ENCODE measurements at regions not wholly inside any gene's neighbourhood (a gene's known extent, or its start where the extent isn't known, plus 50 kb on each side); places are given as distances from the start of the nearest gene placed in this dataset.
"Not testable (repeated sequence)": the region's sequence is repeated elsewhere in the genome, so short reads cannot be mapped to it uniquely, and the experiment has no call there.

- no peak for DNase-seq
These were observed 1589.9 kb downstream of the SLITRK1 start for GRCh38 chr13:82292334-82292733.

GRCh38 chr13:82291852-82292251 lies 1590.4 kb downstream of the SLITRK1 start:
- DNase-seq, result no peak

DNA sequence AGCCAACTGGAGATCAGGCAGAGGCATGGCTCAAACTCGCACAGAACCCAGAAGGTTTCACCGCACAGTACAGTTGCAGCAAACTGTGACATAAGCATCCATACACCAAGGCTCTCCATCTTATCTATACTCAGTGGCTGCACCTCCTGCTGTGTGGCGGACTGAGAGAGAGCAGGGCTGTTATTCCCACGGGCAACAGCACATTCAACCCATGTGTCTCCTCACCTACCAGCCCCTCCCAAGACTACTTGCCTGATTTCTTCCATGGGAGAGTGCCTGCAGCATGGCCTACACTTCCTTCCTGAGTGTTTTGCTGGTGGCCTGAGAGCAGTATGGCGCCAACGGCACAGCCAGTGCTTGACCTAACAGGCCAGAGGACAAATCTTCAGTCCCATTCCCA lies 1606.6 kb downstream of the SLITRK1 start:
- no peak for DNase-seq

DNA sequence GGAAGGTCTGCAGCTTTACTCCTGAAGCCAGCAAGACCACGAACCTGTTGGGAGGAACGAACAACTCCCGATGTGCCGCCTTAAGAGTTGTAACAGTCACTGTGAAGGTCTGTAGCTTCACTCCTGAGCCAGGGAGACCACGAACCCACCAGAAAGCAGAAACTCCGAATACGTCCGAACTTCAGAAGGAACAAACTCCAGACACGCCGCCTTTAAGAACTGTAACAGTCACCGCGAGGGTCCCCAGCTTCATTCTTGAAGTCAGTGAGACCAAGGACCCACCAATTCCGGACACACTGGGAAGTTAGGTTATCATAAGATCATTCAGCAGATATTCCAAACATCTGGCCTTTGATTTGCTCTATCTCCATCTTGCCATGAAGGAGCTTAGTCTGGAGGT lies 1623.0 kb downstream of the SLITRK1 start:
- DNase-seq, result no peak

DNA sequence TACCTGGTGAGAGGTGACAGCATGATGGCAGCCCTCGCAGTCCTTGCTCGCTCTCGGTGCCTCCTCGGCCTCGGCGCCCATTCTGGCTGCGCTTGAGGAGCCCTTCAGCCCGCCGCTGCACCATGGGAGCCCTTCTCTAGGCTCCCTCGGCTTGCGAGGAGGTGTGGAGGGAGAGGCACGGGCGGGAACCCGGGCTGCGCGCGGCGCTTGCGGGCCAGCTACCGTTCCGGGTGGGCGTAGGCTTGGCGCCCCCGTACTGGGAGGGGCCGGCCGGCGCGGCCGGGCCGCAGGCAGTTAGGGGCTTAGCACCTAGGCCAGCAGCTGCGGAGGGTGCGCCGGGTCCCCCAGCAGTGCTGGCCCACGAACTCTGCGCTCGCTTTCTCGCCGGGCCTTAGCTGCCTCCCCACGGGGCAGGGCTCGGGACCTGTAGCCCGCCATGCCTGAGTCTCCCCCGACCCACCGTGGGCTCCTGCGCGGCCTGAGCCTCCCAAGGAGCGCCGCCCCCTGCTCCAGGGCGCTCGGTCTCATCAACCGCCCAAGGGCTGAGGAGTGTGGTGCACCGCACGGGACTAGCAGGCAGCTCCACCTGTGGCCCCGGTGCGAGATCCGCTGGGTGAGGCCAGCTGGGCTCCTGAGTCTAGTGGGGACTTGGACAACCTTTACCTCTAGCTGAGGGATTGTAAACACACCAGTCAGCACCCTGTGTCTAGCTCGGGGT lies 1624.3 kb downstream of the SLITRK1 start:
- DNase-seq, result no peak

DNA sequence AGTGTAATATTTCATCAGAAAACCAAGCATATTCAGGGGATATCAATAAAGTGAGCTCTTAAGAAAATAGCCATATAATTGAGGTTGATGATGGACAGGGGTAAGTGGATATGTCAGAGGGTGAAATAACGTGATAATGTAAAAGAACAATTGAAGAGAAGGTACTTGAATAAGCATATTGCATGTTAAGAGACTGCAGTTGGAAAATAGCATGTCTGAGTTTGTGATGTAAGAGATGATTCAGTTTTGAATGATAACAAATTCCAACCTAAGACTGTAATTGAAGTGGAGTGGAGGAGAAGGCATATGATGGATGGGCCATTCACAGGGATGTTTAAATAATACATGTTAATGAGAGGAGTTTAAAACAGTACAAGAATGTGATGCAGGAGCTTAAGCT lies 1633.5 kb downstream of the SLITRK1 start:
- DNase-seq, result no peak

DNA sequence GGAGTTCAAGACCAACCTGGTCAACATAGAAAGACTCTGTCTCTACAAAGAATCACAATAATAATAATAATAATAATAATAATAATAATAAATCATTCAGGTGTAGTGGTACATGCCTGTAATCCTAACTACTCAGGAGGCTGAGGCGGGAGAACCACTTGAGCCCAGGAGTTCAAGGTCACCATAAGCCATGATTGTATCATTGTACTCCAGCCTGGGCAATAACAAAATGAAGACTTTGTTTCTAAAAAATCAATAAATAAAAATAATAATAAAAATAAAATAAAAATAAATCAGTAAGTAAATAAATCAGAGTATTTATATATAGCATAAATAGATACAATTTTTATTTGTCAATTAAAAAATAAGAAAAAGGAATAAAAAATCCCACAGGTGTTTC lies 1636.4 kb downstream of the SLITRK1 start:
- no peak for DNase-seq

- DNase-seq, result no peak
These were observed 1657.5 kb downstream of the SLITRK1 start for GRCh38 chr13:82224806-82225205.

- no peak for DNase-seq
These were observed 1660.7 kb downstream of the SLITRK1 start for GRCh38 chr13:82221621-82222020.

DNA sequence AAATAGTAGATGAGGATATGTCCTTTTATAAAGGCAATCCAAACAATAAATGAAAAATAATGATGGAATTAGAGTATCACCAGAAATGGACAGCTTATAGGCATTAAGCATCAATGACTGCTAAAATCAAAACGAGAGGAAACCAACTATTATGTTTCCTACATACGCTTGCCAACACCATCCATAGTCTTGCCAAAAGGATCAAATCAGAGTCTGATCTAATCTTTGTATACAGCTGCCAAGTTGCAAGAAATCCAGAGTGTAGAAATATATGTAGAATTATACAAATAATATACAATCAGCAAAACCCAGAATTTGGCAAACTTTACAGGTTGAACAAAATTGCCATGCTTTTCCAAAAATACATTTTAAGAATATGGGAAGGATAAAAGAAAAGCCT lies 1661.6 kb downstream of the SLITRK1 start:
- no peak for DNase-seq

DNA sequence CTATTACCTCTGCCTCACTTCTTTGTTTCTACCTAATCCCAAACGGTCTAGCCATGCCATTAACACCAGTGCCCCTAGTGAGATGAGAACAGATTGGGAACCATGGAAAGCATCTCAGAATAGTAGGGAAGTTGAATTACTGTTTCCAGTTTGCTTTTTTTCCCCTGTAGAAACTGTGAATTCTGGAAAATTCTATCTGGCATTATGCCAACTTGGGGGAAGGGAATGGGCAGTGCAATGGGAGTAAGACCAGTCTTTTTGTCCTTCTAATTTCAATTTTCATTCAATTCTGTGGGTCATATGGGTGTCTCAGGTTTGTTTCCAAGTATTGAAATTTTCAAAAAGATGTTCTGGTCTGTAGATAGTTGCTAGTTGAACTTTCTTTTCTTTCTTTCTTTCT lies 1666.1 kb downstream of the SLITRK1 start:
- DNase-seq, result no peak

GRCh38 chr13:82214341-82214740 lies 1667.9 kb downstream of the SLITRK1 start:
- no peak for DNase-seq

- no peak for DNase-seq
These were observed 1676.0 kb downstream of the SLITRK1 start for GRCh38 chr13:82206241-82206640.

- DNase-seq, result no peak
These were observed 1679.9 kb downstream of the SLITRK1 start for GRCh38 chr13:82202398-82202797.

- no peak for DNase-seq
These were observed 1686.2 kb downstream of the SLITRK1 start for GRCh38 chr13:82196087-82196486.

- no peak for DNase-seq
These were observed 1695.0 kb downstream of the SLITRK1 start for GRCh38 chr13:82187227-82187626.

DNA sequence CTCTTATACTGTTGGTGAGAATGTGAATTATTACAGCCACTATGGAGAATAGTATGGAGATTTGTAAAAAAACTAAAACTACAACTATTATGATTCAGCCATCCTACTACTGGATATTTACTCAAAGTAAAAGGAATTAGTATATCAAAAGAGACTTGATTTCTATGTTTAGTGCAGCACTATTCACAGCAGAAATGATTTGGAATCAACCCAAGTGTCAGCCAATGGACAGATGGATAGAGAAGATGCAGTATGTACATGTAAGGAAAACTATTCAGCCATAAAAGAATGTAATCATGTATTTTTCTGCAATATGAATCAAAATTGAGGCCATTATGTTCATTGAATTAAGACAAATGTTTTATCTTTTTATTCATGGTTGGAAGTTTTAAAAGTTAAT lies 1705.5 kb downstream of the SLITRK1 start:
- DNase-seq, result no peak

DNA sequence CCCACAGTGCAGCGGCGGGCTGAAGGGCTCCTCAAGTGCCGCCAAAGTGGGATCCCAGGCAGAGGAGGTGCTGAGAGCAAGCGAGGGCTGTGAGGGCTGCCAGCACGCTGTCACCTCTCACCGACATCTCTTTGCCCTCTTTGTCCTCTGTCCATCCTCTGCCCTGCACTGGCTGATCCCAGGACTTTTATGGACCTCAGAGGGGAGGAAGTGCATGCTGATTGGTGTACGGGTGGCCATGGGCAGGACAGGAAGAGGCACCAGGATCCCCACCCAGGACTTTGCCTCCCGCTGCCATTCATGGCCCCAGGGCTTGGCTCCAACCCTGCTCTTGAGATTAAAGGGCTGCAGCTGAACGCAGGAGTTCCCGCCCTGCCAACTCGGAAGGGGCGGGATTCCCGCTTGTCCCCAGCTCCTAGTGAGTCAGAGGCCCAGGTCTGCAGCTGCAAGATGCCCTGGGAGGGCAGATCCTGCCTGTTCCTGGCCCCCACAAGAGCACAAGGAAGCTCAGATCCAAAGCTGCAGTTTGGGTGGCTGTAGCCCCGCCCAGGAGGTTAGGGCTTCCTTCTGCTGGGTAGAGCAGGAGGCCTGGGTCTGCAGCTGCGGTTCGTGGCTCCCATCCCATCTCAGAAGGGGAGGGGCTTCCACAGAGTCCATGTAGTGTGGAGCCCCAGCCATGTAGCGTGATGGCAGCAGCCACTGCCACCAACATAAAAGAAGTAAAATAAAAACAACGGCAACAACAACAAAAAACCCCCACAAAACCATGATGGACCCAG lies 1716.7 kb downstream of the SLITRK1 start:
- DNase-seq, result no peak

DNA sequence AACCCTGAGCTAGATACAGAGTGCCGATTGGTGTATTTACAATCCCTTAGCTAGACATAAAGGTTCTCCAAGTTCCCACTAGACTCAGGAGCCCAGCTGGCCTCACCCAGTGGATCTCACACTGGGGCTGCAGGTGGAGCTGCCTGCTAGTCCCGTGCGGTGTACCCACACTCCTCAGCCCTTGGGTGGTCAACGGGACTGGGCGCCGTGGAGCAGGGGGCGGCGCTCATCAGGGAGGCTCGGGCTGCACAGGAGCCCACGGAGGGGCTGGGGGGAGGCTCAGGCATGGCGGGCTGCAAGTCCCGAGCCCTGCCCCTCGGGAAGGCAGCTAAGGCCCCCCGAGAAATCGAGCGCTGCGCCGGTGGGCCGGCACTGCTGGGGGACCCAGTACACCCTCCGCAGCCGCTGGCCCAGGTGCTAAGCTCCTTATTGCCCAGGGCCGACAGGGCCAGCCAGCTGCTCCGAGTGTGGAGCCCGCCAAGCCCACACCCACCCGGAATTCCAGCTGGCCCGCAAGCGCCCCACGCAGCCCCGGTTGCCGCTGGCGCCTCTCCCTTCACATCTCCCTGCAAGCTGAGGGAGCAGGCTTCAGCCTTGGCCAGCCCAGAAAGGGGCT lies 1717.4 kb downstream of the SLITRK1 start:
- DNase-seq, result not testable (repeated sequence)

DNA sequence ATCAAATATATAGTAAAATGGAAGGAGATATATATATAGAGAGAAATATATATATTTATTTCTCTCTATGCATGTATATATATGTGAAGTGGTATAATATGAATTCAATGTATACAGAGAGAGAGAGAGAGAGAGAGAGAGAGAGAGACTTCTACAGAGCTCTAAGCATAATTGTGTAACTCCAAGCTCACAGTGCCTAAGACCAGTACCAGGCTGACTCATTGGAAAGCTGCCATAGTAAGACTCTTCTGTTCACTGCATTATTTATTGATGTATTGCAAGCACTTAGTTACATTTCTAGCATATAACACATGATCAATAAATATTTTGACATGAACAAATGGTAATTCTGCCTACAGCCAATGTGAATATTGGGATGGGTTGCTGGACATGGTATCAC lies 1734.7 kb downstream of the SLITRK1 start:
- DNase-seq, result no peak

GRCh38 chr13:82136880-82137279 lies 1745.4 kb downstream of the SLITRK1 start:
- no peak for DNase-seq

DNA sequence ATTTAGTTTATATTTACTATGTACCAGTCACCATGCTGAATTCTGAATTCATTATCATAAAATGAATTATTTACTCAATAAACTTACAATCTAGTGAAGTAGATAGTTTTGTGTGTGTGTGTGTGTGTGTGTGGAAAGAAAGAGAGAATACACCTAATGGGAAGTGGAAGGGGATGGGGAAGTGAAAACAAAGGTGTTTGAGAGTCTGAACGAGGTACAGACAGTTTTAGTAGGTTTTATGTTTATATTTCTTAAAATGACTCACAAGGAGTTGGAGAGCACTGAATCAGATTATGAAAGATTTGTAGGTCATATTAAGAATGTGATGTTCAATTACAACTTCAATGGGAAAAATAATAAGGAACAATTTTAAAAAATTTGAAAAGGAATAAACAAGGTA lies 1753.0 kb downstream of the SLITRK1 start:
- no peak for DNase-seq

GRCh38 chr13:82118589-82118988 lies 1763.7 kb downstream of the SLITRK1 start:
- DNase-seq, result no peak

DNA sequence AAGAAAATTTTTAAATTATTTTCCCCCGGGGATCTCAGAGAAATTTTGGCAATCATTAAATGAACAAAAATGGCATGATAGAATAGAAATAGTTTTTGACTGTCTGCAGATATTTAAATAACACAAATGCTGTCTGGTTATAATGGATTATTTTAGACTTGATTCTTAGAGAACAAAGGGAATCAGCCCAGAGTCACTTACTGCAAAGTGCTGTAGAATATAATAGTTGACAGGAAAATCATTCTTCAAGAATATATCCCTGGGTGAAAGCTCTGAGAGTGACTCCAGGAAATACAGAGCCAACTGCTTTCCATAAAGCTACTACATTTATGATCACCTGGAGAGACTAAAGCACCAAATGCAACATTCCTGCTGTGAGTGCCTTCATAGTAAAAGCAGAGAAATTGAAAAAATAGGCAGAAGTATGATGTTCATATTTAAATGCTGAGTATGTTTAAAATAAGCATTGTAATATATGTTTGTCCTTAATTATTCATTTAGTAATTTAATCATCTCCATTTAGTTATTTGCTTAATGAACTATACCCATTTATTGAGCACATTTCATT lies 1765.8 kb downstream of the SLITRK1 start:
- no peak for DNase-seq

Measured in GDM1 (cell line).